Stomach (tissue), 8 donors: ENCODE measurements at regions not wholly inside any gene's neighbourhood (a gene's known extent, or its start where the extent isn't known, plus 50 kb on each side); places are given as distances from the start of the nearest gene placed in this dataset.

Experiments used
- DNase-seq, 2 donors: peaks; one replicate each; pipeline versions ENCODE4 v3.0.0 to v3.0.0-alpha.2; 2013 to 2019
- H3K27ac ChIP-seq, 5 donors: fragments of 200-600 bp in 4 of 5; sonication (generic) in 4 of 5; one replicate each; pipeline ENCODE4 v1.5.1; 2013 to 2019; ENCODE audit warnings: mild to moderate bottlenecking in 1 of 5, moderate library complexity in 1 of 5
- H3K27me3 ChIP-seq, 3 donors: fragments of 200-600 bp; sonication (generic); one replicate each; pipeline ENCODE4 v1.5.1; 2017 to 2019; ENCODE audit warnings: mixed run types in 1 of 3
- H3K36me3 ChIP-seq, 4 donors: fragments of 200-600 bp; sonication (generic); 1 replicate in 3 of 4; 2 replicates in 1 of 4; pipeline ENCODE4 v1.5.1; 2016 to 2019
- H3K4me1 ChIP-seq, 4 donors: fragments of 200-600 bp; sonication (generic); one replicate each; pipeline ENCODE4 v1.5.1; 2016 to 2019
- H3K4me3 ChIP-seq, 4 donors: fragments of 200-600 bp; sonication (generic) in 3 of 4; one replicate each; pipeline ENCODE4 v1.5.1; 2016 to 2019; ENCODE audit warnings: mild to moderate bottlenecking in 1 of 4
- H3K9me3 ChIP-seq, 4 donors: fragments of 200-600 bp; sonication (generic); one replicate each; pipeline ENCODE4 v1.5.1; 2016 to 2019
- EP300 ChIP-seq: sonication (generic); formaldehyde crosslinking; IDR thresholded peaks from one replicate; pipeline ENCODE4 v1.6.1; 2017; ENCODE audit warnings: antibody characterized with exemption
- POLR2A ChIP-seq, 4 donors: fragments of 450-650 bp; IDR thresholded peaks; one replicate each; pipeline ENCODE4 v1.6.1; 2016; ENCODE audit warnings: antibody characterized with exemption in 4 of 4, control low read depth in 2 of 4, mild to moderate bottlenecking in 1 of 4, moderate library complexity in 1 of 4
- POLR2AphosphoS5 ChIP-seq, 3 donors: sonication (generic); formaldehyde crosslinking; IDR thresholded peaks; one replicate each; pipeline ENCODE4 v1.6.1; 2016; ENCODE audit warnings: antibody characterized with exemption in 3 of 3
- WGBS, 5 donors: extraction: QIAGEN DNeasy Blood & Tissue Kit in 3 of 5; methylation state at CpG; one replicate each; pipeline versions ENCODE4 v1.1.5 to v1.1.7; 2013 to 2018; 5-methylcytosine and 5-hydroxymethylcytosine counted together
- intact Hi-C: fragments of 100-400 bp; cut with DNase I; formaldehyde crosslinking; loops from one replicate; pipeline ENCODE4 v1.15.1; 2023; ENCODE audit warnings: low total_unique reads
- TF ChIP-seq, protein P1 (sequence below), 7 experiments: fragments of 450-650 bp in 4 of 7; fragments of 200-600 bp in 3 of 7; sonication (generic) in 3 of 7; IDR thresholded peaks; one replicate each; pipeline ENCODE4 v1.5.1; 2016 to 2019; ENCODE audit warnings: antibody characterized with exemption in 7 of 7, control low read depth in 2 of 7, mild to moderate bottlenecking in 1 of 7
- donor health status: healthy with polysubstance abuse.
- donor health status: Bipolar disorder and iron deficiency.
- donor health status: healthy.

DNA sequence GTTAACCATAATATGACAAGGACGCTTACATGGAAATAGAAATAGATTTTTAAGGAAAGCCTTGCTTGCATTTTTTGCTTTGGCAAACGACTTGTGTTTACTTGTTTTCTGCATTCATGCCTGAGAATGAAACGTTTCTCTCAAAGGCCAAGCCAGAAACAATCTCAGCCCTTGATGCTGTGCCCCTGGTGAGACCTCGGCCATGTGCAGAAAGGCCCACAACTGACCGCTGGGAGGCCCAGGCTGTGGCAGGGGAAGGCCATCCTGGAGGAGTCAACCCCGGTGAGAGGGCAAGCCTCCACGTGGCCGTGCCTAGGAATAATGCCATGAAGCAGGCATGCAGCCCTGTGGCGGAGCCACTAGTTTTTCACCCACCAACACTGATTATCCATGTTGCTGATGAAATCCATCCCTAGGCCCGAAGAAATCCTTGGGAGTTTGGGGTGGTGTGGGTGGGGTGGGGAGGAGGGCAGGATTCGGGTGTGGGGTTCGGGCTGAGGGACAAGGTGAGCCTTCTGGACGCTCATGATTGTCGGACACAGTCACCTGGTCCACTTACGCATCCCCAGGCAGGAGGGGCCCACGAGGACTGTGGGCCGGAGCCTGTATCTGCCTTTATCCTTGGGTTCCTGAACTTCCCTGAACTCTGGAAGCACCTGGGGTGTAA, 107.6 kb upstream of the APCDD1 start:
- no peak for DNase-seq
- intact Hi-C loops: no loop called here
- Histone ChIP-seq H3K4me3 (no peak overlapping the region), H3K27me3 (no peaks in the 10 kb centered on the region), H3K27ac (no peak overlapping the region), H3K9me3 (no peaks in the 10 kb centered on the region), H3K4me1 (no peaks in the 10 kb centered on the region), H3K36me3 (no peaks in the 10 kb centered on the region)
- 82 to 87% (median 85%) methylated on average over 15 to 17 of the region's 17 CpGs for WGBS, 5 donors
- TF ChIP-seq POLR2AphosphoS5 (IDR thresholded peaks at IDR 0.05) (no peak), POLR2A (IDR thresholded peaks at IDR 0.05) (no peak), EP300 (no peak)
- TF ChIP-seq, protein P1, sequence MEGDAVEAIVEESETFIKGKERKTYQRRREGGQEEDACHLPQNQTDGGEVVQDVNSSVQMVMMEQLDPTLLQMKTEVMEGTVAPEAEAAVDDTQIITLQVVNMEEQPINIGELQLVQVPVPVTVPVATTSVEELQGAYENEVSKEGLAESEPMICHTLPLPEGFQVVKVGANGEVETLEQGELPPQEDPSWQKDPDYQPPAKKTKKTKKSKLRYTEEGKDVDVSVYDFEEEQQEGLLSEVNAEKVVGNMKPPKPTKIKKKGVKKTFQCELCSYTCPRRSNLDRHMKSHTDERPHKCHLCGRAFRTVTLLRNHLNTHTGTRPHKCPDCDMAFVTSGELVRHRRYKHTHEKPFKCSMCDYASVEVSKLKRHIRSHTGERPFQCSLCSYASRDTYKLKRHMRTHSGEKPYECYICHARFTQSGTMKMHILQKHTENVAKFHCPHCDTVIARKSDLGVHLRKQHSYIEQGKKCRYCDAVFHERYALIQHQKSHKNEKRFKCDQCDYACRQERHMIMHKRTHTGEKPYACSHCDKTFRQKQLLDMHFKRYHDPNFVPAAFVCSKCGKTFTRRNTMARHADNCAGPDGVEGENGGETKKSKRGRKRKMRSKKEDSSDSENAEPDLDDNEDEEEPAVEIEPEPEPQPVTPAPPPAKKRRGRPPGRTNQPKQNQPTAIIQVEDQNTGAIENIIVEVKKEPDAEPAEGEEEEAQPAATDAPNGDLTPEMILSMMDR (IDR thresholded peaks at IDR 0.05): no peak

GRCh38 chr18:10349561-10349960, 104.9 kb upstream of the APCDD1 start:
- TF ChIP-seq POLR2A (IDR thresholded peaks at IDR 0.05): no peak
- TF ChIP-seq EP300: no peak
- TF ChIP-seq, protein P1 (IDR thresholded peaks at IDR 0.05): no peak
- no peak for TF ChIP-seq POLR2AphosphoS5 (IDR thresholded peaks at IDR 0.05)
- WGBS, 5 donors: 85 to 96% (median 92%) methylated on average over 4 of the region's 4 CpGs
- Histone ChIP-seq H3K9me3 (no peaks in the 10 kb centered on the region), H3K27me3 (no peaks in the 10 kb centered on the region), H3K4me3 (no peak overlapping the region), H3K36me3 (no peaks in the 10 kb centered on the region), H3K27ac (no peak overlapping the region), H3K4me1 (peaks cover 6 to 16% (median 11%) of the 10 kb centered on the region in 4 donors)
- DNase-seq: no peak
- intact Hi-C loops: no loop called here

GRCh38 chr18:10350661-10351060, 103.8 kb upstream of the APCDD1 start:
- DNase-seq: no peak
- H3K4me1 ChIP-seq: peaks cover 6 to 21% (median 14%) of the 10 kb centered on the region in 4 donors
- TF ChIP-seq EP300 (no peak), POLR2AphosphoS5 (IDR thresholded peaks at IDR 0.05) (no peak), POLR2A (IDR thresholded peaks at IDR 0.05) (no peak)
- TF ChIP-seq, protein P1 (IDR thresholded peaks at IDR 0.05): no peak
- H3K9me3 ChIP-seq: no peaks in the 10 kb centered on the region
- no peak overlapping the region for H3K4me3 ChIP-seq
- WGBS, 5 donors: 86 to 93% (median 90%) methylated on average over 8 to 10 of the region's 10 CpGs
- H3K36me3 ChIP-seq: no peaks in the 10 kb centered on the region
- H3K27me3 ChIP-seq: no peaks in the 10 kb centered on the region
- intact Hi-C loops: no loop called here
- H3K27ac ChIP-seq: peak overlapping the region in 1 of 5 donors; percentile 13

- Histone ChIP-seq H3K4me1 (peaks cover 6 to 21% (median 14%) of the 10 kb centered on the region in 4 donors), H3K36me3 (no peaks in the 10 kb centered on the region), H3K27me3 (no peaks in the 10 kb centered on the region), H3K4me3 (no peak overlapping the region), H3K27ac (peak overlapping the region in 1 of 5 donors; percentile 5), H3K9me3 (no peaks in the 10 kb centered on the region)
- no peak for TF ChIP-seq POLR2A (IDR thresholded peaks at IDR 0.05)
- TF ChIP-seq, protein P1 (IDR thresholded peaks at IDR 0.05): no peak
- TF ChIP-seq POLR2AphosphoS5 (IDR thresholded peaks at IDR 0.05): peak in 1 of 3 donors; percentile 12
- WGBS, 5 donors: 84 to 92% (median 88%) methylated on average over 6 of the region's 6 CpGs
- peak in 1 of 2 donors; percentile 28 for DNase-seq
- intact Hi-C loops: no loop called here
These were observed 103.1 kb upstream of the APCDD1 start for GRCh38 chr18:10351219-10351818.
